Activated T-cell treated with anti-CD3 and anti-CD28 coated beads, Interleukin-2, amount 50 U/mL, for 72 hours (primary cell): ENCODE measurements at regions not wholly inside any gene's neighbourhood (a gene's known extent, or its start where the extent isn't known, plus 50 kb on each side); places are given as distances from the start of the nearest gene placed in this dataset.

Experiments
- ATAC-seq, 2 donors: fragments of 150-1000 bp; cut with Tn5 transposase; replicated peaks in 1 of 2; 2 replicates each; pipeline ENCODE4 v1.10.0; 2021; ENCODE audit warnings: moderate library complexity in 2 of 2, mild to moderate bottlenecking in 1 of 2
- DNase-seq, 2 donors: peaks; one replicate each; pipeline ENCODE4 v3.0.0; 2021 to 2022; ENCODE audit warnings: mixed read lengths in 1 of 2
- H3K27ac Mint-ChIP-seq: one replicate; pipeline ENCODE4 v1.8.0; 2022; ENCODE audit warnings: mild to moderate bottlenecking, moderate library complexity, mixed read lengths
- H3K27me3 Mint-ChIP-seq: one replicate; pipeline ENCODE4 v1.8.0; 2022; ENCODE audit warnings: low read depth, mixed read lengths
- H3K36me3 Mint-ChIP-seq, 2 donors: one replicate each; pipeline ENCODE4 v1.8.0; 2022; ENCODE audit warnings: mixed read lengths in 2 of 2, mild to moderate bottlenecking in 1 of 2; ENCODE audit not compliant: insufficient read depth in 2 of 2
- H3K4me1 Mint-ChIP-seq: one replicate; pipeline ENCODE4 v1.8.0; 2022; ENCODE audit warnings: low read depth, mixed read lengths
- H3K4me3 Mint-ChIP-seq, 2 donors: one replicate each; pipeline ENCODE4 v1.8.0; 2022; ENCODE audit warnings: mild to moderate bottlenecking in 2 of 2, mixed read lengths in 2 of 2, moderate library complexity in 2 of 2
- H3K9me3 Mint-ChIP-seq, 2 donors: one replicate each; pipeline ENCODE4 v1.8.0; 2022; ENCODE audit warnings: mixed read lengths in 2 of 2

DNA sequence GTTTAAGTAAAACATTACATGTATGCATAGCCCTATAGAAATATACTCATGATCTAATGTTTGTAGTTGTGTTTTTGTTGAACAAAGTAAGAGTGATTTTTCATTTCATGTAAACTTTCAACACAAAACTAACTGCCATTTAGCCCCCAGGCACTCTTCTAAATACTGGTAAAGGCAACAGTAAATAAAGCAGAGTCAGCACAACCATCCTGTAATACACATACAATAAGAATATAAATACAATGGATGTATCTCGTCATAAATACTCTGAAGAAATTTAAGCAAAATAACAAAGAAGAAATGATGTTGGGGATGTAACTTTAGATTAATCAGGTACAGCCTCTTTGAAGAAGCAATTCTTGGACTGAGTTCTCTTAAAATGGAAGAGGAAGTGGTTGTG is 821.2 kb downstream of the ARAP2 start:
- no peak overlapping the region for H3K4me3 Mint-ChIP-seq
- no peak for DNase-seq
- H3K27me3 Mint-ChIP-seq: no peaks in the 10 kb centered on the region
- ATAC-seq: no peak
- H3K4me1 Mint-ChIP-seq: no peaks in the 10 kb centered on the region
- peaks cover 2 to 3% of the 10 kb centered on the region in 2 donors for H3K9me3 Mint-ChIP-seq
- no peak overlapping the region for H3K27ac Mint-ChIP-seq
- H3K36me3 Mint-ChIP-seq: no peaks in the 10 kb centered on the region

GRCh38 chr4:35447474-35447873 is 796.8 kb downstream of the ARAP2 start:
- DNase-seq: no peak
- Mint-ChIP-seq H3K4me1 (no peaks in the 10 kb centered on the region), H3K9me3 (peaks cover 3 to 14% of the 10 kb centered on the region in 2 donors), H3K36me3 (peaks cover 0 to 4% of the 10 kb centered on the region in 2 donors), H3K27me3 (no peaks in the 10 kb centered on the region), H3K4me3 (no peak overlapping the region), H3K27ac (no peak overlapping the region)
- no peak for ATAC-seq

DNA sequence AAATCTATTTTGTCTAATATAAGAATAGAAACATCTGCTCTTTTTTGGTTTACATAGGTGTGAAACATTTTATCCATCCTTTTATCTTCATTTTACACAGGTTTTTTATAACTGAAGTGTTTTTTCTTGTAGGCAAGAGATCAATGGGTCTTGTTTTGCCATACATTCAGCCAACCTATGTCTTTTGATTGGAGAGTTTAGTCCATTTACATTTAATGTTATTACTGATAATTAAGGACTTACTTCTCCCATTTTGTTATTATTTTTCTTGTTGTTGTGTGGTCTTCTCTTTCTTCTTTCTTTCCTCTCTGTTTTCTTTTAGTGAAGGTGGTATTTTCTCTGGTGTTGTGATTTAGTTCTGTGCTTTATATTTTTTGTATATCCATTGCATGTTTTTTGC is 785.3 kb downstream of the ARAP2 start:
- H3K36me3 Mint-ChIP-seq: peaks cover 0 to 1% of the 10 kb centered on the region in 2 donors
- peaks cover 7 to 12% of the 10 kb centered on the region in 2 donors for H3K9me3 Mint-ChIP-seq
- DNase-seq (no peak), ATAC-seq (no peak)
- no peak overlapping the region for H3K27ac Mint-ChIP-seq
- H3K4me1 Mint-ChIP-seq: no peaks in the 10 kb centered on the region
- no peaks in the 10 kb centered on the region for H3K27me3 Mint-ChIP-seq
- H3K4me3 Mint-ChIP-seq: no peak overlapping the region

GRCh38 chr4:35461931-35462659 is 782.2 kb downstream of the ARAP2 start:
- Mint-ChIP-seq H3K9me3 (peaks cover 6 to 12% of the 10 kb centered on the region in 2 donors), H3K4me3 (no peak overlapping the region), H3K36me3 (peaks cover 0 to 1% of the 10 kb centered on the region in 2 donors), H3K27ac (no peak overlapping the region), H3K4me1 (no peaks in the 10 kb centered on the region), H3K27me3 (no peaks in the 10 kb centered on the region)
- no peak for ATAC-seq
- DNase-seq: no peak

GRCh38 chr4:35463251-35463952 is 780.9 kb downstream of the ARAP2 start:
- Mint-ChIP-seq H3K36me3 (peaks cover 0 to 1% of the 10 kb centered on the region in 2 donors), H3K4me3 (no peak overlapping the region), H3K27ac (no peak overlapping the region), H3K27me3 (no peaks in the 10 kb centered on the region), H3K9me3 (peaks cover 1 to 8% of the 10 kb centered on the region in 2 donors), H3K4me1 (no peaks in the 10 kb centered on the region)
- no peak for ATAC-seq
- DNase-seq: no peak

- ATAC-seq (no peak), DNase-seq (no peak)
- no peaks in the 10 kb centered on the region for H3K4me1 Mint-ChIP-seq
- no peak overlapping the region for H3K27ac Mint-ChIP-seq
- H3K36me3 Mint-ChIP-seq: peaks cover 0 to 1% of the 10 kb centered on the region in 2 donors
- peaks cover 0 to 3% of the 10 kb centered on the region in 2 donors for H3K9me3 Mint-ChIP-seq
- no peaks in the 10 kb centered on the region for H3K27me3 Mint-ChIP-seq
- H3K4me3 Mint-ChIP-seq: no peak overlapping the region
Measured at GRCh38 chr4:35464964-35465528, 779.3 kb downstream of the ARAP2 start.

DNA sequence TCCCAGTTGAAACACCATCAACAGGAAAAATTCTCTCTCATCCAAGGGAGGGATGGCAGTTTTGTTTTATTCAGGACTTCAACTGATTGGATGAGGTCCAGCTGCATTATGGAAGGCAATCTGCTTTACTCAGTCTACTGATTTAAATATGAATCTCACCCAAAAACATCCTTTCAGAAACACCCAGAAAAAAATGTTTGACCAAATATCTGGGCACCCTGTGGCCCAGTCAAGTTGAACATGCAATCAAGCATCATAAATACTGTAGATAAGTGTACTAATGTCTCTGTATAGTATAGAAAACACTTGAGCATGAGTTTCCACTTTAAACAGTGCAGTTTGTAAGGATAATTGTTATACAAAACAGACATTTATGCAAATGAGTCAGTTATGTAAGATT is 753.2 kb downstream of the ARAP2 start:
- ATAC-seq: no peak
- no peak overlapping the region for H3K4me3 Mint-ChIP-seq
- no peaks in the 10 kb centered on the region for H3K9me3 Mint-ChIP-seq
- no peak for DNase-seq
- no peaks in the 10 kb centered on the region for H3K27me3 Mint-ChIP-seq
- no peak overlapping the region for H3K27ac Mint-ChIP-seq
- H3K4me1 Mint-ChIP-seq: no peaks in the 10 kb centered on the region
- no peaks in the 10 kb centered on the region for H3K36me3 Mint-ChIP-seq

DNA sequence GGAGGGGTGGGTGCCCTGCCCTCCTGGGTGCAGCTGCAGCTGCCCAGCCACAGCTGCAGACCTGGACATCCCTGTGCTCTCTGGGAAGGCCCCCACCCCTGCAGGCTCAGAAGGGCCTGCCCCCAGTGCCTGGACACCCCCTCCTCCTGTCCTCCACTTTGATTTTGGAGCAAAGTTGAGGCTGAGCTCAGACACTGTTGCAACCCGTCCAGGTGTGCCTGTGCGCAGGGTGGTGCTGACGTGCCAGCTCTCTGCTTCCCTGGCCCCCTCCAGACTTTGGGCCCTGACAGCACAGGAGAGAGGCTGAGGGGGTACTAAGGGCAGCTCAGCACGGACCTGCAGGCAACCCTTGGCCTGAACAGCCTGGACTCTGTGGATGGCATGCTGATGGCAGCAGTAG is 750.3 kb downstream of the ARAP2 start:
- ATAC-seq: no peak
- no peaks in the 10 kb centered on the region for H3K4me1 Mint-ChIP-seq
- H3K4me3 Mint-ChIP-seq: no peak overlapping the region
- no peaks in the 10 kb centered on the region for H3K27me3 Mint-ChIP-seq
- no peak for DNase-seq
- no peaks in the 10 kb centered on the region for H3K36me3 Mint-ChIP-seq
- no peak overlapping the region for H3K27ac Mint-ChIP-seq
- H3K9me3 Mint-ChIP-seq: no peaks in the 10 kb centered on the region

- no peaks in the 10 kb centered on the region for H3K27me3 Mint-ChIP-seq
- DNase-seq (no peak), ATAC-seq (no peak)
- no peak overlapping the region for H3K27ac Mint-ChIP-seq
- H3K4me1 Mint-ChIP-seq: no peaks in the 10 kb centered on the region
- H3K9me3 Mint-ChIP-seq: no peaks in the 10 kb centered on the region
- H3K4me3 Mint-ChIP-seq: no peak overlapping the region
- no peaks in the 10 kb centered on the region for H3K36me3 Mint-ChIP-seq
Measured at GRCh38 chr4:35494955-35495354, 749.4 kb downstream of the ARAP2 start.

GRCh38 chr4:35500812-35501211 is 743.5 kb downstream of the ARAP2 start:
- no peak for ATAC-seq
- H3K9me3 Mint-ChIP-seq: peaks cover 1 to 2% of the 10 kb centered on the region in 2 donors
- no peak overlapping the region for H3K27ac Mint-ChIP-seq
- H3K4me1 Mint-ChIP-seq: no peaks in the 10 kb centered on the region
- no peak for DNase-seq
- H3K36me3 Mint-ChIP-seq: peaks cover 0 to 1% of the 10 kb centered on the region in 2 donors
- H3K27me3 Mint-ChIP-seq: no peaks in the 10 kb centered on the region
- no peak overlapping the region for H3K4me3 Mint-ChIP-seq

- Mint-ChIP-seq H3K4me1 (no peaks in the 10 kb centered on the region), H3K9me3 (peaks cover 1 to 6% of the 10 kb centered on the region in 2 donors), H3K36me3 (peaks cover 0 to 1% of the 10 kb centered on the region in 2 donors), H3K4me3 (no peak overlapping the region), H3K27ac (no peak overlapping the region), H3K27me3 (no peaks in the 10 kb centered on the region)
- ATAC-seq (no peak), DNase-seq (no peak)
Measured at GRCh38 chr4:35503435-35503834, 740.9 kb downstream of the ARAP2 start.

DNA sequence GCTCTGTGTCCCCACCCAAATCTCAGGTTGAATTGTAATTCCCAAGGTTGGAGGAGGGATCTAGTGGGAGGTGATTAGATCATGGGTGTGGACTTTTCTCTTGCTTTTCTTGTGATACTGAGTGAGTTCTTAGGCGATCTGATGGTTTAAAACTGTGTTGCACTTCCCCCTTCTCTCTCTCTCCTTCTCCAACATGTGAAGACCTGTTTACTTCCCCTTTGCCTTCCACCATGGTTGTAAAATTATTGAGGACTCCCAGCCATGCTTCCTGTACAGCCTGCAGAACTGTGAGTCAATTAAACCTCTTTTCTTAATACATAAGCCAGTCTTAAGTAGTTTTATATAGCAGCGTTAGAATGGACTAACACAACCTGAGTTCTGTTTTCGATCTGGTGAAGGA is 738.2 kb downstream of the ARAP2 start:
- Mint-ChIP-seq H3K4me1 (no peaks in the 10 kb centered on the region), H3K4me3 (no peak overlapping the region), H3K27me3 (no peaks in the 10 kb centered on the region), H3K27ac (no peak overlapping the region), H3K9me3 (peaks cover 1 to 6% of the 10 kb centered on the region in 2 donors), H3K36me3 (peaks cover 0 to 1% of the 10 kb centered on the region in 2 donors)
- ATAC-seq (no peak), DNase-seq (no peak)

- Mint-ChIP-seq H3K4me1 (no peaks in the 10 kb centered on the region), H3K27me3 (no peaks in the 10 kb centered on the region), H3K4me3 (no peak overlapping the region), H3K36me3 (no peaks in the 10 kb centered on the region), H3K27ac (no peak overlapping the region), H3K9me3 (peaks cover 2 to 3% of the 10 kb centered on the region in 2 donors)
- ATAC-seq (no peak), DNase-seq (no peak)
Measured at GRCh38 chr4:35511851-35512250, 732.5 kb downstream of the ARAP2 start.
